ENCODE measurements at regions not wholly inside any gene's neighbourhood (a gene's known extent, or its start where the extent isn't known, plus 50 kb on each side); places are given as distances from the start of the nearest gene placed in this dataset.

DNA sequence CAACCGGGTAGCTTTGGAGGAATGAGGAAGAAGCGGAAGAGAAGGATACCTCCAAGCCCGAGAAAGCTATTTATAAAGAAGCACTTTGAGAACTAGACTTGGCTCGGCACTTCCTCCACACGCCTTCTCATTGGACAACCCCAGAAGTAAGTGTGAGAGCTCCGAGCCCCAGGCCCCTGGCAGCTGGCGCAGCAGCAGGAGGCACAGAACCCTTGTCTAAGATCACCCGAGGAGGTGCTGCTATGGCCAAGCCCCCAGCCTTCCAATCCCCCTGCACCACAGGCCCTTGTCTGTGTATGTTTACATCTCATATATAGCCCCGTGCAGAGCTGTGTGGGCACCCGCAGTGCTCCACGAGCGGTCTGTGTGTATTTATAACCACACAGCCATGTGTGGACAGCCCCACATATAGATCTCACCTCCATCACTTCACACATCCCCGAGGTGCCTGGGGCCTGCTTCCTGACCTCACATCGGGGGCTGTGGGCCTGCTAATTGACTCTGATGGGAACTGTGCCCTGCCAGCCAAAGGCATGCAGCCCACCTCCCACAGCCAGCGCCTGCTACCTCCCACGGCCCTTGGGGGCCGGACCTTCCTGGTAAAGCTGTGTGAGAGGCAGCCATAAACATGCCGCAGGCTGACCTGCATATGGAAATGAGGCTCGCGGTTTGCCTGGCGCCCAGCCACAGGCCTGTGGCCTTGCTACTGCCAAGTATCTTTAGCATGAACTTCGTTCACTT, 96.1 kb downstream of the C17orf67 start:
- DNase-seq (ENCODE audit: low read depth in 2 of 3, low spot score in 2 of 3): no peak

DNA sequence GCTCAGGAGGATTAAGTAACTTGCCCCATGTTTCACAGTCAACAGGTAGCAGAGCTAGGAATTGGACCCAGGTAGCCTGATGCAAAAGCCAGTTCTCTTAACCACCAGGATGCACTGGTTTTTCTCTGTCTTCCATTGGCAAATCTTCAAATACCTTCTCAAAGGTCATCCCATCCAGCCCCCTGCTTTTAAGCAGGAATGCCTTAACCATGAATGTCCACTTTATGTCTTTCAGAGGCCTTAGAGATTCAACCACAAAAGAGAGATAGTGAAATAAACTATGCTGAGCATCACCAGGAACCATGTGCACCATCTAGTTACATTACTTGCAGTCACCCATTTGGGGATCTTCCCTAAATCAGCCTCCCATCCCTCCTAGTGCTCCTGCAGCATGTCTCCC, 94.3 kb downstream of the C17orf67 start:
- no peak for DNase-seq (ENCODE audit: low read depth in 2 of 3, low spot score in 2 of 3)

DNA sequence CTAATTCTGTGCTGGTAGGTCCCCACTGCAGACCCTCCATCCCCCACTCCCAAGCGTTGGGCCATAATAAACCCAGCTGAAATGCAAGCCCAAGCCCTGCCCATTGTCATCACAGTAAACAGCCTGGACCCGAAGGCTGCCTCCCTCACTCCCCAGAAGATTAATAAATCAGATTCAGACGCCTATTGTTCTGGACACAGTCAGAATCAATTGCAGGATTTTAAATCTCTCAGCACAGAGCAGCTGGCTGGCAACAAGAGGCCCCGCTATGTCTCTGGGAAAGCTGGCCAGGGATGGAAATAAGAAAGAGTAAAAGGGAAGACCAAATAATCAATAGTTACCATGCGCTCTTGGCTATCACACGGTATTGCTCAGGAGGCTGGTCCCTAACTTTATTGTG, 93.9 kb downstream of the C17orf67 start:
- no peak for DNase-seq (ENCODE audit: low read depth in 2 of 3, low spot score in 2 of 3)

DNA sequence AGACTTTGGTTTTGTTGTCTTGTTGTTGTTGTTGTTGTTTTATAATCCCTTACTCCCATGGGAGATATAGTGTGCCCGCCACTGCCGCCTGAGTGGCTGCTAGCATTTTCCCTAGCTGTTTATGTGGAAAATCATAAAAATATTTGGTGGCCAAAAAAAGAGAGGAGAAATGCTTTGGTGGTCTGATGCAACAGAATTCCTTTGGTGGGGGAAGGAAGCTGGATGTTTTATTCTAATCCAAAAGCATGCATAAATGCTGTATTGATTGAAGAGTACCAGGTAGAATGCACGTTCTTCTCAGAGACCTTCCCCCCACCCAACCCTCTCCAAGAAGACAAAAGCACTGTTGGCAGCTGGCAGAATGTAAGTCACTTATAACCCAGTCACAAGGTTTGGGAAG, 93.2 kb downstream of the C17orf67 start:
- DNase-seq (ENCODE audit: low read depth in 2 of 3, low spot score in 2 of 3): no peak

Measured in activated CD8-positive, alpha-beta memory T cell treated with anti-CD3 and anti-CD28 coated beads for 48 hours (primary cell).